ENCODE measurements at regions not wholly inside any gene's neighbourhood (a gene's known extent, or its start where the extent isn't known, plus 50 kb on each side); places are given as distances from the start of the nearest gene placed in this dataset.
"Not testable (repeated sequence)": the region's sequence is repeated elsewhere in the genome, so short reads cannot be mapped to it uniquely, and the experiment has no call there.

DNA sequence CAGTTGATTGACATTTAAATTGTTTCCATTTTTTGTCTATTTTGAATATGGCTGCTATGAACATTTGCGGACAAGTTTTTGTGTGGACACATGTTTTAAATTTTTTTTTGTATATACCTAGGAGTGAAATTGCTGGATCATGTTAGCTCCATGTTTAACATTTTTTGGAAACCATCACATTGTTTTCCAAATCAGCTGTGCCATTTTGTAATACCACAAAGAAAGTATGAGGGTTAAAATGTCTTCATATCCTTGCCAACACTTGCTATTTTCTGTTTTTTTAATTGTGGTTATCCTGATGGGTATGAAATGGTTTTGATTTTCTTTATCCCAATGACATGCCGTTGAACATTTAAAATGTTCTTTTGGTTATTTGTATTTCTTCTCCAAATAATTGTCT is 52.1 kb downstream of the CARTPT start:
- no peak for DNase-seq

DNA sequence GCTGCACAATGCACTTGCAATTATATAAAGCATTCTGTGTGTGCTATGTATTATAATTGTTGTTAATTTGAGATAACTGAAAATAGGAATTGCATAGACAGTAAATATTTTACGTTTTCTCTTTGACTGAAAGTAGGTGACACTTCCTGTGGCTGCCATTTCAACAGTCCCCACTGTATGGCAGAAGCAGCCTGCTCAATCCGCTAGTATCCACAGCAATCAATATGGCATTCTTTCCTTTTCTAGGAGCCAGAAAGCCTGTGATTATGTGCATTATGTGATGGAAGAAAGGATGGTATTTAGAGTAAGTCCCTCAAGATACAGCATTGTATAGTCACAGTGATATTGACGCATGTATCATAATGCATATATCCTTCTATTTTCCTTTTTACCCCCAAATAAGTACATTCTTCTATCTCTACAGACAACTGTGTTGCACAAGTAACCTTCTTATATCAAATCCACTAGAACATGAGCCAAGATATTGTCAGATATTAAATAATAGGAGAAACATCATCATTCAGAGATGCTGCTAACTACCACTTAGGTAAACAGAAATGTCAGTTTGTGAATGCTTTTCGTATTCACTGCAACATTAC is 59.7 kb downstream of the CARTPT start:
- DNase-seq: no peak

DNA sequence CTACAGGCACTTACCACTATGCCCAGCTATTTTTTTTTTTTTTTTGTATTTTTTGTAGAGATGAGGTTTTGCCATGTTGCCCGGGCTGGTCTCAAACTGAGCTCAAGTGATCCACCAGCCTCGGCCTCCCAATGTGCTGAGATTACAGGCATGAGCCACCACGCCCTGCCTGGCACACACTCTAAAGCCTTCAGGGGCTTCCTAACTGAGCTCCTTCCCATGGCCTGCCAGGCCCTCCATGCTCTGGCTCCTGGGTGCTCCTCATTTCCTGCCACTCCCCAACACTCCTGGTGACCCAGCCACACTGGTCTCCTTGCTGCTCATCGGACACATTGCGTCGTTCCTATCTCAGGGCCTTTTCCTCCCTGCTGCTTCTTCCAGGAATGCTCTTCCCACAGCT is 61.5 kb downstream of the CARTPT start:
- DNase-seq: no peak

DNA sequence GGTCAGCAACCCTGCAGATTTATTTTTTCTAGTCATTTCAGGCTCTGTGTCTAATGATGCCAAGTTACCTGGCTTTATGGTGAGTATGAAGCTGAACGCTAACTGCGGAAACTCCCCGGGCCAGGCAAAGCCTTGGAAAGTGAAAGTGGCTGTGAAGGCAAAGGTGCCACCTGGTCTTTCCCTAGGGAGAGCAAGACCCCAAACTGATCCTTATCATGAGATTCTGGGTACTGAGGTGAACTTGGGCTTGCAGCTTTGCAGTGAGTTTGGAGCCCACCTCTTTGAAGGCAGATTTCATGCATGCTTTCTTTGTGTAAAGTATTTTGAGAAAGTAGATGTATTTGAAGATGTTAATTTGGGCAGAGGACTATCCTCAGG is 63.3 kb downstream of the CARTPT start:
- DNase-seq: no peak

DNA sequence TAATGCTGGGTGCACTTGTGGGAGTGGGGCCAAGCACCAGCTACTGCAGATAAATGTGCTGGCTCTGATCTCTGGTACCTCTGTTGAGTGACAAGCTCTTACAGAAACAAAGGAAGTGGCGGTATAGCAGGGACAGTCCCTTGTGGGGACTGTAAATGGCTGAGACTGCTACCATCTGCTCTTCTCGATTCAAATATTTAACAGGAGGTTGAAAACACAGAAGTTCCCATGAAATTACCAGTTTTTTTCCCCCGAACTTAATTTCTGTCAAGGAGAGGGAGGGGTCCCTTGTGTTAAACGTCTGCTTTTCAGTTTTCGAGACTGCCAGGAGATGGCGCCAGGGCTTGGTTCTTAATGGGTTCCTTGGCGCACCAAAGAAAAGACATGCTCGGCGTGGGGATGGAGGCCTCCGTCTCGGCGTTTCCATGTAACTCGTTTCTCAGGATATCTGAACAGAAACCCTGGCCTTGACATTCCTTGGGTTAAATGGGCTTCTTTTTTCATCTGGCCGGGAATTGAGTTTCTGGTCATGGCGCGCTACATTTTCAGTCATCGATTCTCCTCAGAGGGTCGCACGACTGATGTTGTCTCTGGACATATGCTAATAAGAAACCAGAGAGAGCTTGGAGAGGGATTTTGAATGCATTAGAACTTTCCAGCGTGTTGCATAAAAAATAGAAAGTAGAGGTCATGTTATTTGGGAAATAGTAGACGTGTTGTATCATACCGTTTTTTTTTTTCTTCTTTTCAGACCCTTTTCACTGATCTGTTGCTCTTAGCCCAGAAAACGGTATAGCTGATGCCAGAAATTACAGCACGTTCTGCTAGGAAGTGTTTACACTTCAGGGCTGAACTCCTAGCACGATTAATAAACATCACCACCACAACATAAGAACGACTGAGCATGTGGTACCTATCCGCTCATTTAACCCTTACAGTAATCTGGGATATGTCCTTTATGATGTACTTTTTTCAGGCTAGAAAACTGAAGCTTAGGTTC is 64.0 kb downstream of the CARTPT start:
- DNase-seq: peak; percentile 27

DNA sequence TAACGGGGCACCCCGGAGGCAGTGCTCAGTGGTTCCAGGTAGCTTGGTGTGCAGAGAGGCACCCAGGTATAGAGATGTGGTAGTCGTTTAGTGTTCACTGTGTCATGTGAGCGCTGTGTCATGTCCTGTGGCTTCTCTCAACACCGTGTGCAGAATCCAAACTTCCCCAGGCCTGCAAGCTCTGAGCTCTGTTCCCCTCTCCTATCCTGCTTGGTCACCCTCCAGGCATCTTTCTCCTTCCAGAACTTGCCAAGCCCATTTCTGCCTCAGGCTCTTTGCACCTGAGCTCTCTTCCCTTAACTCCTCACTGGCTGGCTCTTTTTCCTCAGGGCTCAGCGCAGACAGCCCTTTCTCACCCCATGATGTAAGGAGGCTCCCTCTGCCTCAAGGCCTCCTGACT is 64.8 kb downstream of the CARTPT start:
- DNase-seq: no peak

DNA sequence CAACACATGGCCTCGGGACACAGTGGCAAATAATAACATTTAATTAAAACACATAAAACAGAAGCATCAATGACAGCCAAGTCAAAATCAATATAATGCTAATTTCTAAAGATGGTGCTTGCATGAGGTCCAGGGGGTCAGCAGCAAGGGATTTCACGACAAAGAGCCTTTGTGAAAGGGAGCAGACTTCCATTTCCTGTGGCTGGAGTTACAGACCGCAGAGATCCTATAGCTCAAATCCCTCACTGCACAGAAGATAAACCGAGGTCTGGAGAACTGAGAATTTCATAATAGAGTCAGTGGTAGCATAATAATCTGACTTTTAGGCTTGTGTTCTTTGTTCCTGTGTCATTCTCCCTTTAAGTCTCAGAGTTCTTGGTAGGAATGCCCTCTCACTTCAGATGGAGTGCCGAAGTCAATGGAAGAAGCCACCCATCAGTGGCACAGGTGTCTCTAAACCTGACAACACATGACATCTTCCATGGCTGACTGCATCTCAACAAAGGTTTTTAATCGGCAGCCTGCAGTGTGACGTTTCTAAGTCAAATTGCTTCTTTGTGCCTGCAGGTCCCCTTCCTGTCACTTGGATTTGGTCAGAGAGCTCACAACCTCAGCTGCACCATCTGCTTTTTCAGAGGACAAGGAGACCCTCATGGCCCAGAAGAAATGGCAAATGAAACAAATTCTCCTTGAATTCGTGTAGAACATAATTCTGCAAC is 67.4 kb downstream of the CARTPT start:
- no peak for DNase-seq

DNA sequence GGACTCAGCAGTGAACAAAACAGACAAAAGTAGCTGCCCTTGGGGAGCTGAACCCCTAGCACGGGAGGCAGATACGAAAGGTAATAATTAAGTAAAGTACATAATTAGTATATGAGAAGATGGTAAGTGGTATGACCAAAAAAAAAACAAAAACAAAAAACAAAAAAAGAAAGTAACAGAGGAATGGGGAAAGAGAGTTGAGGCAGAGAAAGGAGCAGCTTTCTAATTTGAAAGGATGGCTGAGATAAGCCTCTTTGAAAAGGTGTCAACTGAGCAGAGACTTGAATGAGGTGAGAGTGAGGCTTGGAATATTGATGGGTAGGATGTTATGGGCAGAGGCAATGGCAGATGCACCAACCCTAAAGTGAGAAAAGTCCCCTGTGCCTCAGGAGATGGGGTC is 69.7 kb downstream of the CARTPT start:
- DNase-seq: no peak

DNA sequence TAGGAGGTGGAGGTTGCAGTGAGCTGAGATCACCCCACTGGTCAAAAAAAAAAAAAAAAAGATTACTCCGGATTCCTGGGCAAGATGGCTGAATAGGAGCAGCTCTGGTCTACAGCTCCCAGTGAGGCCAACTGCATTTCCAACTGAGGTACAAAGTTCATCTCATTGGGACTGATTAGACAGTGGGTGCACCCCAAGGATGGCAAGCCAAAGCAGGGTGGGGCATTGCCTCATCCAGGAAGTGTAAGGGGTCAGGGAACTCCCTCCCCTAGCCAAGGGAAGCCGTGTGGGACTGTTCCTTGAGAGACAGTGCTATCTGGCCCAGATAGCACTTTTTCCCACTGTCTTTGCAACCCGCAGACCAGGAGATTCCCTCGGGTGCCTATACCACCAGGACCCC is 70.7 kb downstream of the CARTPT start:
- no peak for DNase-seq

DNA sequence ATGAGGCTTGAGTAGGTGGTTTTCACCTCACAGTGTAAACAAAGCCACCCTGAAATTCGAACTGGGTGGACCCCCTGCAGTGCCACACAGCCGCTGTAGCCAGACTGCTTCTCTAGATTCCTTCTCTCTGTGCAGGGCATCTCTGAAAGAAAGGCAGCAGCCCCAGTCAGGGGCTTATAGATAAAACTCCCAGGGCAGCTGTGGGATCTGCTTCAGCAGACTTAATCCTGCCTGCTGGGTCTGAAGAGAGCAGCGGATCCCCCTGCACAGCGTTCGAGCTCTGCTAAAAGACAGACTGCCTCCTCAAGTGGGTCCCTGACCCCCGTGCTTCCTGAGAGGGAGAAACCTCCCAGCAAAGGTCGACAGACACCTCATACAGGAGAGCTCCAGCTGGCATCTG is 71.4 kb downstream of the CARTPT start:
- no peak for DNase-seq

DNA sequence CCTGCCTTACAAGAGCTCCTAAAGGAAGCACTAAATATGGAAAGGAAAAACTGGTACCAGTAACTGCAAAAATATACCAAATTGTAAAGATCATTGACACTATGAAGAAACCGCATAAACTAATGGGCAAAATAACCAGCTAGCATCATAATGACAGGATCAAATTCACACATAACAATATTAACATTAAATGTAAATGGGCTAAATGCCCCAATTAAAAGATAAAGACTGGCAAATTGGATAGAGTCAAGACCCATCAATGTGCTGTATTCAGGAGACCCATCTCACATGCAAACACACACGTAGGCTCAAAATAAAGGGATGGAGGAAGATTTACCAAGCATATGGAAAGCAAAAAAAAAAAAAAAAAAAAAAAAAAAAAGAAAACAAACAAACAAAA is 73.0 kb downstream of the CARTPT start:
- DNase-seq: not testable (repeated sequence)

DNA sequence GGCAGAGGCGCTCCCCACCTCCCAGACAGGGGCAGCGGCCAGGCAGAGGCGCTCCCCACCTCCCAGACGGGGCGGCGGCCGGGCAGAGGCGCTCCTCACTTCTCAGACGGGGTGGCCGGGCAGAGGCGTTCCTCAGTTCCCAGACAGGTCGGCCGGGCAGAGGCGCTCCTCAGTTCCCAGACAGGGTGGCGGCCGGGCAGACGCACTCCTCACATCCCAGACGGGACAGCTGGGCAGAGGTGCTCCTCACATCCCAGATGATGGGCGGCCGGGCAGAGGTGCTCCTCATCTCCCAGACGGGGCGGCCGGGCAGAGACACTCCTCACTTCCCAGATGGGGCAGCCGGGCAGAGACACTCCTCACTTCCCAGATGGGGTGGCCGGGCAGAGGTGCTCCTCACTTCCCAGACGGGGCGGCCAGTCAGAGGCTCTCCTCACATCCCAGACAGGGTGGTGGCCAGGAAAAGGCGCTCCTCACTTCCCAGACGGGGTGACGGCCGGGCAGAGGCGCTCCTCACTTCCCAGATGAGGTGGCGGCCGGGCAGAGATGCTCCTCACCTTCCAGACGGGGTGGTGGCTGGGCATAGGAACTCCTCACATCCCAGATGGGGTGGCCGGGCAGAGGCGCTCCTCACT is 75.1 kb downstream of the CARTPT start:
- no peak for DNase-seq

DNA sequence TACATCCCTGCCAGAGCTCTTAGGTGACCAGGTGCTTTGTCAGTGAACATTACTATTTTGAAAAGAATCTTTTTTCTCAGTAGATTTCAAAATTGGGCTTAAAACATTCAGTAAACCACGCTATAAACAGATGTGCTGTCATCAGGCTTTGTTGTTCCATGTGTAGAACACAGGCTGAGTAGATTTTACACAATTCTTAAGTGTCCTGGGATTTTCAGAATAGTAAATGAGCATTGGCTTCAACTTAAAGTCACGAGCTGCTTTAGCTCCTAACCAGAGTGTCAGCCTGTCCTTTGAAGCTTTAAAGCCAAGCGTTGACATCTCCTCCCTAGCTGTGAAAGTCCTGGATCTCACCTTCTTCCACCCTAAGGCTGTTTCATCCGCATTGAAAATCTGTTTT is 83.6 kb downstream of the CARTPT start:
- no peak for DNase-seq

DNA sequence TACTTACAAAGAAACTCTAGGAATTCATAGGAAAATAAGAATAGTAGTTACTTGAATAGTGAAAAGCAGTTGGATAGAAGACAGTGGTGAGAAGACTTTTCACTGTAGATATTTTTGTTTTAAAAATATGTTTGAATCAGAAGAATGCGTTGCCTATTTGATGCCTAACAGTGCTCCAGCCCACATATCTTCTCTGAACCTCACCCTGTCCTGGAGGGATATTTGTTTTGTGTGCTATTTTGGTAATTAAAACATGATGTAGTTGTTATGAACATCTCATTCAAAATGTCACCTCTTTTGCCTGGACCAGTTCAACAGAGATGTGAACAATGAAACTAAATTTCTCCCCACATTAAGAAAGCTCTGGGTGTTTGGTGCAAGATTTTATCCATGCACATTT is 87.6 kb downstream of the CARTPT start:
- no peak for DNase-seq

DNA sequence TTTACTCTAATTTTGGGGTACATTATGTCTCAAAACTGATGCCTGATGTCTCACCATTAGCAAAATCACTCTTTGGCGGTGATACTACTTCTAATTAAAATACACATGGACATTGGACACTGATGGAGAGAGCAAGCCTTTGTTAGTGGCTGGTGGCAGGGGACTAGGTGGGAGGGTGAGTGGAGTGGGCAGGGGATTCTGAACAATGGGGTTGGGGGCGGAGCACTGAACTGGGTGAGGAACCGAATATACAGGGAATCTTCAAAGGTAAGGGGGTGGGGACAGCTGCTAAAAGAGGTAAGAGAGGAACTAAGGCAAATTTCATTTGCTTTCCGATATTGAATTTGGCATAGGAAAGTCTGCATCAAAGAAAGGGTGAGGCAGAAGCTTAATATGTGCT is 88.8 kb downstream of the CARTPT start:
- DNase-seq: no peak

DNA sequence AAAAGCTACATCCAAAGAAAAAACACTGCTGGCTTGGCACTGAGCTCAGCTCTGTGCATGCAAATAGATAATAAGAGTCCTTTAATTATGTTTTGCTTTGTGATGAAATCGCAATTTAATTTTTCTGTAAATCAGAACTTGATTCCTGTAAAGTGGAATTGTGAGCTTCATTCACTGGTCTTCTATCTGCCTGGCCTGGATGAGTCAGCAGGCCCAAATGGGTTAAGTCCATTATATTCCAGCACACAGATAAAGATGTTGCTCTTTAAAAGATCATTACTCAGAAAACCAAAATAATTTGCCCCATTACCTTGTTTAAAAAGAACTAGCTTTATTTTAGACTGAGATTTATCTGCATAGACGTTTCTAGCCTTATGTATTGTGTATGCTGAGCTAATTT is 90.4 kb downstream of the CARTPT start:
- no peak for DNase-seq

DNA sequence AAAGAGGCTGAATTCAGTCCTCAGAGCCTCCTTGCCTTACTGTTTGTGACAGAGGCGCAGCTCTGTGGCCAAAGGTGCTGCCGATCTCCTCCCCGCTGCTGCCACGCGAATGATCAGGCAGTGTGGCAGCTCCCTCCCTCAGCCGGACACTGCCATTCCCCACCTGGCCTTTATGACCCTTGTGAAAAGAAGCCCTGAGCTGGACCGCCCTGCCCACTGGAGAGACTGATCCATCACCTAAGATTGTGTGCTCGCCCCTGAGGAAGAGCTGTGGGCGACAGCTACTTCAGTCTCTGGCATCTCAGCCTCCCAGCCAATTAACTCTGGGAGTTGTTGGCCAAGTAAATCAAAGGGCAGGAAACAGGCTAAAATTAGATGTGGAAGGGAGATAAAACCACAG is 90.9 kb downstream of the CARTPT start:
- no peak for DNase-seq

DNA sequence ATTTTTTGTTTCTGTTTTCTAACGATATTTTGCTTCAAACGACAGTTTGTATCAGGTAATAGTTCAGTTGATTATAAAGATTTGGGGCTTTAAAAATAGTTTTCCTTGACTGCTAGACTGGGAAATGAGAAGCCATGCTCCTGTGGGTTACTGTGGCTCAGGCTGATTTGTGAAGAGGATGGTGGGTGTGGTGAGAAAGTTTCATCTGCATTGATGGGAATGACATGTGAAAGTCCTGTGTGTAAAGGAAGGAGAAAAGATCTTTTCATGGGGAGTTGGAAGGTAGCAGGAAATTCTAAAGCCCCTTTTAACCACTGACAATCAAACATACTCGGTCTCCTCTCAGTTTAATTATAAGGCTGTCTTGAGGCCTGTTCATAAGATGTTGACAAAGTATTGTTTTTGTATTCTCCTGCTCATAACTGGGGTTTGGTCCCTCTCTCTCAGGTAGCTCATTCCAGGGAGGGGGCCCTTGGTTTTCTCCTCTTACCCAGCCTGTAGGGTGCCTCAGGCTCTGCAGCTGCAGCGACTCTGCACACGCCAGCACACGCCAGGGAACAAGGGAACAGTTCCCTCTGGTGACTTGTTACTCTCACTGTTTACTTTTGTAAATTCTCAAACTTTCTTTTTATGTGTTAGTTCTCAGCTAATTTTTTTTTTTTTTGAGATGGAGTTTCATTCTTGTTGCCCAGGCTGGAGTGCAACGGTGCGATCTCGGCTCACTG is 91.6 kb downstream of the CARTPT start:
- no peak for DNase-seq

DNA sequence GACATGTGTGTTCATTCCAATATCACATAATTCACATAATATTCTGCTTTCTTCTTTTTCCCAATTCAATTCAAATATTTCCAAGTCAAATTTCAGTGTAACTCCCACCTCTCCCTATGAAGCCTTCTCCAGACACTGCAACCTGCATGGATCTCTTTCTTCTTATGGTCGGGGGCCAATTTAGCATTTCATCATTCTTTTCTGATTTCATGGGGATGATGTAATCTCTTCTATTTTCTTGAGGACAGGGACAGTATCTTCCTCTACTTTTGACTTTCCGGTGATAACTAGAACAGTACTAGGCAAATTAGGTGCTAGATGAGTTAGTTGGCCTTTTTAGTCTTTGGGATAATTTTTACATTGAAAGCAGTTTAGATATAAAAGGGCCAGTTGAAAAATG is 92.7 kb downstream of the CARTPT start:
- DNase-seq: no peak

DNA sequence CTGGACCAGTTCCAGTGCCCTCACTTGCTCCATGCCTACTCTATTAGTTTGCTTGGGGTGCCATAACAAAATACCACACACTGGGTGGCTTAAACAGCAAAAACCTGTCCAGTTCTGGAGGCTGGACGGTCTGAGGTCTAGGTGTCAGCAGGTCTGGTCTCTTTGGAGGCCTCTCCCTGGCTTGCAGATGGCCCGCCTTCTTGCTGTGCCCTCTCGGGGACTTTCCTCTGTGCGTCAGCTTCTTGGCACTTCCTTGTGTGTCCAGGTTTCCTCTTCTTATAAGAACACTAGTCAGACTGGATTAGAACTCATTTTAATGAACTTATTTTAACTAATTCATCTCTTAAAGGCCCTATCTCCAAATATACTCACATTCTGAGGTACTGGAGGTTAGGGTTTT is 97.2 kb downstream of the CARTPT start:
- no peak for DNase-seq

DNA sequence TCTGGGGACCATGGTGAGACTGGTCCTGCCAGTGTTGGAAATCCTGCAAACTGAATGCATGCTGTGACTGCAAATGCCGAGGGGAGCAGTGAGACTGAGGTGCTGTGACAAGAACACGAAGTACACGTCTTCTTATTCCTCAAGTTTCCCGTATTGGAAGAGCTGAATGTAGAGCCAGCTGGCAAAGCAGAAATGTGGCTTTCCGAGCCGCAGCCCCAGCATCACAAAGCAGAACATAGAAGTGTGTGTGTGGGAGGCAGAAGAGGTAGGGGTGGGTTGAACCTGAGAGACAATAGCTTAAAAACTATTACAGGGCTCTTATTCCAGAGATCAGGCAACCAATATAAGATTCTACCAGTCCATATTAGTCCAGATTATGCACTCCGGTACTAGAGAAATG is 98.8 kb downstream of the CARTPT start:
- no peak for DNase-seq

DNA sequence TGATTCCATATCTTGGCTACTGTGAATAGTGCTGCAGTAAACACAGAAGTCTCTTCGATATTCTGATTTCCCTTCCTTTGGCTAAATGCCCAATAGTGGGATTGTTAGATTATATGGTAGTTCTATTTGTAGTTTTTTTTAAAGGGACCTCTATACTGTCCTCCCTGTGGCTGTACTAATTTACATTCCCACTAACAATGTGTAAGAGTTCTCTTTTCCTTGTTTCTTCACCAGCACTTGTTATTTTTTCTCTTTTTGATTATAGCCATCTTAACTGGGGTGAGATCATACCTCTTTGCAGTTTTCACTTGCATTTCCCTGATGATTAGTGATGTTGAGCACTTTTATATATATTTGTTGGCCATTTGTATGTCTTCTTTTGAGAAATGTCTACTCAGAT is 102.0 kb downstream of the CARTPT start:
- no peak for DNase-seq

DNA sequence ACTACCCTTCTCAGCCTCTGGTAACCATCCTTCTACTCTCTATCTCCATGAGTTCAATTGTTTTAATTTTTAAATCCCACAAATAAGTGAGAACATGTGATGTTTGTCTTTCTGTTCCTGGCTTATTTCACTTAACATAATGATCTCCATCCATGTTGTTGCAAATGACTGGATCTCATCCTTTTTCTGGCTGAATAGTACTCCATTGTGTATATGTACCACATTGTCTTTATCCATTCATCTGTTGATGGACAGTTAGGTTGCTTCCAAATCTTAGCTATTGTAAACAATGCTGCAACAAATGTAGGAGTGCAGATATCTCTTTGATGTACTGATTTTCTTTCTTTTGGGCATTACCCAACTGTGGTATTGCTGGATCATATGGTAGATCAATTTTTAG is 103.0 kb downstream of the CARTPT start:
- not testable (repeated sequence) for DNase-seq

All from CD4-positive, alpha-beta T cell treated with Interleukin-6 for 4 hours (primary cell).